ENCODE measurements at regions not wholly inside any gene's neighbourhood (a gene's known extent, or its start where the extent isn't known, plus 50 kb on each side); places are given as distances from the start of the nearest gene placed in this dataset.
"Not testable (repeated sequence)": the region's sequence is repeated elsewhere in the genome, so short reads cannot be mapped to it uniquely, and the experiment has no call there.

DNA sequence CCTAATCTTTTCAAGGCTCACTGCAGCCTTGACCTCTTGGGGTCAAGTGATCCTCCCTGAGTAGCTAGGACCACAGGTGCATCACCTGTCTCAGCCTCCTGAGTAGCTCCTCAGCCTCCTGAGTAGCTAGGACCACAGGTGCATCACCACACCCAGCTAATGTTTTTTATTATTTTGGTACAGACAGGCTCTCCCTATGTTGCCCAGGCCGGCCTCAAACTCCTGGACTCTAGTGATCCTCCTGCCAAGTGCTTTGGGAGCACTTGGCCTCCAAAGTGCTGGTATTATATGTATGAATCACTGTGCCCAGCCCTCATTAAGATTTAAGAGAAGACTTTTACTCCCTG lies 58.5 kb upstream of the S1PR1 start:
- H3K4me1 ChIP-seq (ENCODE audit: low read depth), result peaks cover 5% of the 10 kb centered on the region
- no peaks in the 10 kb centered on the region for H3K36me3 ChIP-seq
- no peak for TF ChIP-seq CTCF (IDR thresholded peaks at IDR 0.05; ENCODE audit: low read depth, low read length)
- DNase-seq (ENCODE audit: low read depth in 1 of 2, low spot score in 1 of 2), result no peak
- H3K9me3 ChIP-seq (ENCODE audit: low read depth), result no peaks in the 10 kb centered on the region
- no peak overlapping the region for H3K4me3 ChIP-seq
- H3K27me3 ChIP-seq, result no peaks in the 10 kb centered on the region
- H3K27ac ChIP-seq, result no peak overlapping the region

- TF ChIP-seq CTCF (IDR thresholded peaks at IDR 0.05; ENCODE audit: low read depth, low read length), result no peak
- Histone ChIP-seq H3K9me3 (ENCODE audit: low read depth) (no peaks in the 10 kb centered on the region), H3K4me3 (no peak overlapping the region), H3K27ac (no peak overlapping the region), H3K4me1 (ENCODE audit: low read depth) (peaks cover 5% of the 10 kb centered on the region), H3K36me3 (no peaks in the 10 kb centered on the region), H3K27me3 (no peaks in the 10 kb centered on the region)
- DNase-seq (ENCODE audit: low read depth in 1 of 2, low spot score in 1 of 2), result no peak
Measured at GRCh38 chr1:101175886-101176285, 60.9 kb upstream of the S1PR1 start.

DNA sequence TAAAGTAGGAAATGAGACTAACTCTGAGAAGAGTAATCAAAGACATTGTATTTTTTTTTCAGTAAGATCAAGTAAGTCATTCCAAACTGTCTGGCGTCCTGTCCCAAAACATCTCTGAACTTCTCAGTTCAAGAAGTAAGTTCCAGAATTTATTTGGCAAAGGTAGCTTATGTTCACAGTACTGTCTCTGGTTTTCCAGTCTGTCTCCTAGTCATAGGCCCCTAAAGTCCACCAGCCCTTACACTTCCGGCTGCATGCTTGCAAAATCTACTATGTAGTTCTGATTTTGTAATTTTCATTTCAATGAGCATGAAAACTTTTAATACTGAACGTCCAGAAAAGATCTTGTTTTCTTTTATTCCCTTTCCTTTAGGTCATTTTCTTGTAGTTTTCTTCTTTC lies 61.4 kb upstream of the S1PR1 start:
- Histone ChIP-seq H3K4me3 (no peak overlapping the region), H3K36me3 (no peaks in the 10 kb centered on the region), H3K4me1 (ENCODE audit: low read depth) (peaks cover 5% of the 10 kb centered on the region), H3K27me3 (no peaks in the 10 kb centered on the region), H3K9me3 (ENCODE audit: low read depth) (no peaks in the 10 kb centered on the region), H3K27ac (no peak overlapping the region)
- no peak for TF ChIP-seq CTCF (IDR thresholded peaks at IDR 0.05; ENCODE audit: low read depth, low read length)
- DNase-seq (ENCODE audit: low read depth in 1 of 2, low spot score in 1 of 2), result peak in 1 of 2 donors; percentile 36

- H3K27ac ChIP-seq, result no peak overlapping the region
Measured at GRCh38 chr1:101174722-101175121, 62.1 kb upstream of the S1PR1 start.

GRCh38 chr1:101174298-101174697 lies 62.5 kb upstream of the S1PR1 start:
- H3K4me3 ChIP-seq; H3K27me3 ChIP-seq; H3K27ac ChIP-seq; H3K9me3 ChIP-seq (ENCODE audit: low read depth); H3K4me1 ChIP-seq (ENCODE audit: low read depth); H3K36me3 ChIP-seq; DNase-seq (ENCODE audit: low read depth in 1 of 2, low spot score in 1 of 2): not testable (repeated sequence)

More at GRCh38 chr1:101174722-101175121, 62.1 kb upstream of the S1PR1 start:
- no peak for TF ChIP-seq CTCF (IDR thresholded peaks at IDR 0.05; ENCODE audit: low read depth, low read length)
- peaks cover 5% of the 10 kb centered on the region for H3K4me1 ChIP-seq (ENCODE audit: low read depth)
- H3K9me3 ChIP-seq (ENCODE audit: low read depth), result no peaks in the 10 kb centered on the region
- no peaks in the 10 kb centered on the region for H3K27me3 ChIP-seq
- no peaks in the 10 kb centered on the region for H3K36me3 ChIP-seq
- H3K4me3 ChIP-seq, result no peak overlapping the region
- peak in 1 of 2 donors; percentile 39 for DNase-seq (ENCODE audit: low read depth in 1 of 2, low spot score in 1 of 2)

GRCh38 chr1:101170506-101171050 lies 66.2 kb upstream of the S1PR1 start:
- DNase-seq (ENCODE audit: low read depth in 1 of 2, low spot score in 1 of 2), result no peak
- no peaks in the 10 kb centered on the region for H3K27me3 ChIP-seq
- H3K4me3 ChIP-seq, result no peak overlapping the region
- H3K4me1 ChIP-seq (ENCODE audit: low read depth), result peaks cover 11% of the 10 kb centered on the region
- no peak overlapping the region for H3K27ac ChIP-seq
- TF ChIP-seq CTCF (IDR thresholded peaks at IDR 0.05; ENCODE audit: low read depth, low read length), result no peak
- no peaks in the 10 kb centered on the region for H3K9me3 ChIP-seq (ENCODE audit: low read depth)
- no peaks in the 10 kb centered on the region for H3K36me3 ChIP-seq

Measured in cardiac muscle cell (in vitro differentiated cells and primary cell).